ENCODE measurements at regions not wholly inside any gene's neighbourhood (a gene's known extent, or its start where the extent isn't known, plus 50 kb on each side); places are given as distances from the start of the nearest gene placed in this dataset.

GRCh38 chr2:118339386-118339785, 251.1 kb downstream of the INSIG2 start:
- DNase-seq: no peak

GRCh38 chr2:118333664-118334063, 245.4 kb downstream of the INSIG2 start:
- DNase-seq: no peak

GRCh38 chr2:118325321-118325955, 237.2 kb downstream of the INSIG2 start:
- DNase-seq: no peak

GRCh38 chr2:118322406-118322805, 234.1 kb downstream of the INSIG2 start:
- DNase-seq: no peak

GRCh38 chr2:118321432-118322105, 233.3 kb downstream of the INSIG2 start:
- no peak for DNase-seq

GRCh38 chr2:118320658-118321057, 232.4 kb downstream of the INSIG2 start:
- DNase-seq: no peak

GRCh38 chr2:118320196-118320595, 231.9 kb downstream of the INSIG2 start:
- DNase-seq: no peak

GRCh38 chr2:118319271-118319684, 231.0 kb downstream of the INSIG2 start:
- no peak for DNase-seq

- no peak for DNase-seq
Observed at GRCh38 chr2:118315606-118316005, 227.3 kb downstream of the INSIG2 start.

- no peak for DNase-seq
Observed at GRCh38 chr2:118312969-118313756, 224.9 kb downstream of the INSIG2 start.

- peak in 5 of 56 donors; percentile 8 to 43 (median 22) for DNase-seq
Observed at GRCh38 chr2:118310681-118311429, 222.6 kb downstream of the INSIG2 start.

GRCh38 chr2:118309946-118310680, 221.8 kb downstream of the INSIG2 start:
- DNase-seq: peak in 45 of 56 donors; percentile 4 to 78 (median 48)

- peak in 2 of 56 donors; percentile 34 to 52 for DNase-seq
Observed at GRCh38 chr2:118309257-118309945, 221.1 kb downstream of the INSIG2 start.

- no peak for DNase-seq
Observed at GRCh38 chr2:118307864-118308263, 219.6 kb downstream of the INSIG2 start.

- no peak for DNase-seq
Observed at GRCh38 chr2:118301248-118301647, 213.0 kb downstream of the INSIG2 start.

- no peak for DNase-seq
Observed at GRCh38 chr2:118300832-118301231, 212.6 kb downstream of the INSIG2 start.

GRCh38 chr2:118296663-118297062, 208.4 kb downstream of the INSIG2 start:
- DNase-seq: no peak

GRCh38 chr2:118295592-118296390, 207.5 kb downstream of the INSIG2 start:
- DNase-seq: no peak

GRCh38 chr2:118294063-118294462, 205.8 kb downstream of the INSIG2 start:
- DNase-seq: no peak
